Kidney epithelial cell (primary cell): ENCODE measurements at regions not wholly inside any gene's neighbourhood (a gene's known extent, or its start where the extent isn't known, plus 50 kb on each side); places are given as distances from the start of the nearest gene placed in this dataset.

Experiments
- DNase-seq: peaks from one replicate; pipeline ENCODE4 v3.0.0-alpha.2; 2010; ENCODE audit warnings: low read depth
- H3K27me3 ChIP-seq: 2 replicates; pipeline ENCODE4 v1.6.0; 2011; ENCODE audit warnings: low read length; ENCODE audit not compliant: control insufficient read depth, insufficient read depth
- H3K36me3 ChIP-seq: 2 replicates; pipeline ENCODE4 v1.5.1; 2011; ENCODE audit warnings: low read length; ENCODE audit not compliant: control insufficient read depth, insufficient read depth
- H3K4me3 ChIP-seq: 2 replicates; pipeline ENCODE4 v1.5.1; 2011; ENCODE audit warnings: low read depth, mild to moderate bottlenecking, control low read depth, low read length
- TF ChIP-seq, protein P1 (sequence below): IDR thresholded peaks from 2 replicates; pipeline ENCODE4 v1.5.1; 2011; ENCODE audit warnings: mild to moderate bottlenecking, moderate library complexity, low read length, control low read depth, inconsistent platforms; ENCODE audit not compliant: insufficient read depth, poor library complexity, severe bottlenecking

DNA sequence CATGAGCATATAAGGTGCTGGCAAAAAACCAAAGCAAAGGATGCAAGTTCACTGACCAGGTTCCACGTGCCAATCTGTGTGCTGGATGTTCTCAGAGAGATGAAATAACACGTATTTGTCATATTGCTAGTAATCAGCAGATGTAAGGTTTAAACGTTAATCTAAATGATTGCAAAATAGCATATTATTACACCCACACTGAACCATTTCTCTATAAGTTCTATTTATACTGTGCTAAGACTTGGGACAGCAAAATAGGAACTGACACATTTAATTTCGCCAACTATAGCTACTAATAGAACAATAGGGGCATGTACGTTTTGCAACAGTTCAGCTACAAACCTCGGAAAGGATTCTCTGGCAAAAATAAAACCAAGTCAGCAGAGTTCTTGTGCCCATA is 350.3 kb upstream of the ZNF385D start:
- Histone ChIP-seq H3K27me3 (no peaks in the 10 kb centered on the region), H3K36me3 (no peaks in the 10 kb centered on the region), H3K4me3 (no peak overlapping the region)
- TF ChIP-seq, protein P1, sequence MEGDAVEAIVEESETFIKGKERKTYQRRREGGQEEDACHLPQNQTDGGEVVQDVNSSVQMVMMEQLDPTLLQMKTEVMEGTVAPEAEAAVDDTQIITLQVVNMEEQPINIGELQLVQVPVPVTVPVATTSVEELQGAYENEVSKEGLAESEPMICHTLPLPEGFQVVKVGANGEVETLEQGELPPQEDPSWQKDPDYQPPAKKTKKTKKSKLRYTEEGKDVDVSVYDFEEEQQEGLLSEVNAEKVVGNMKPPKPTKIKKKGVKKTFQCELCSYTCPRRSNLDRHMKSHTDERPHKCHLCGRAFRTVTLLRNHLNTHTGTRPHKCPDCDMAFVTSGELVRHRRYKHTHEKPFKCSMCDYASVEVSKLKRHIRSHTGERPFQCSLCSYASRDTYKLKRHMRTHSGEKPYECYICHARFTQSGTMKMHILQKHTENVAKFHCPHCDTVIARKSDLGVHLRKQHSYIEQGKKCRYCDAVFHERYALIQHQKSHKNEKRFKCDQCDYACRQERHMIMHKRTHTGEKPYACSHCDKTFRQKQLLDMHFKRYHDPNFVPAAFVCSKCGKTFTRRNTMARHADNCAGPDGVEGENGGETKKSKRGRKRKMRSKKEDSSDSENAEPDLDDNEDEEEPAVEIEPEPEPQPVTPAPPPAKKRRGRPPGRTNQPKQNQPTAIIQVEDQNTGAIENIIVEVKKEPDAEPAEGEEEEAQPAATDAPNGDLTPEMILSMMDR = no peak
- no peak for DNase-seq

DNA sequence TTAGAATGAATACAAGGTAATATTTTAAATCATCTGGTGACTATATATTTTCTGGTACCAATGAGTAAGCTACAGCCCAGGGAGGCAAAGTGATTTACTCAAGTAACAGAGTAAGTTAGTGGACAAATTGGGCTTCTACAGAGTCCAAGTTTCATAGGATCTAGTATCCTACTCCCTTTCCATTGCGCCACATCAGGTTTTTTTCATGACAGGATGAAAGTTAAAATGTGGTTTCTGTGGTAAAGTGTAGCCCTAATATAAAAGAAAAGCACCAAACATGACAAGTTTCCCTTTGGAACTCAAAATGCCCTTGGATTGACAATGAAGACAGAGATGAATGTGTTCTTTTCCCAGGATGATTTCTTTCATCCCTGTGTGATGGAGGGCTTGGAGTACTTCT is 350.8 kb upstream of the ZNF385D start:
- TF ChIP-seq, protein P1 = no peak
- Histone ChIP-seq H3K36me3 (no peaks in the 10 kb centered on the region), H3K27me3 (no peaks in the 10 kb centered on the region), H3K4me3 (no peak overlapping the region)
- no peak for DNase-seq

DNA sequence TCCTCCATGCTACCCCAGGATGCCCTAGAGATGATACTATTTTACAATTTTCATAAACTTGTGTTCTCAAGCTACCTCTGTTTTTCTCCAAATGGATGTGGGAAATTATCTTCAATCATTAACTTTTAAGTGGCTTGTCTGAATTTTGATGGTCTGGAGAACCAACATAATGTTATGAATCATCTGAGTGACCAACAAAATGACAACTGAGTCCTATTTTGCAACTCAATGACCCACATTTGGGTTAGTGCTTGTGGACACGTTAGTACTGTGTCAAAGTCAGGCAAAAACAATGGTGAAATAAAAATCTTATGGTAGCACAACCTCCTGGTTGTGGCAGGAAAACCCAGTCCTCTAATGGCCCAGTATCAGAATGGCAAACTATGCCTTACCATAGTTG is 352.4 kb upstream of the ZNF385D start:
- Histone ChIP-seq H3K4me3 (no peak overlapping the region), H3K27me3 (no peaks in the 10 kb centered on the region), H3K36me3 (no peaks in the 10 kb centered on the region)
- no peak for DNase-seq
- TF ChIP-seq, protein P1 = no peak

DNA sequence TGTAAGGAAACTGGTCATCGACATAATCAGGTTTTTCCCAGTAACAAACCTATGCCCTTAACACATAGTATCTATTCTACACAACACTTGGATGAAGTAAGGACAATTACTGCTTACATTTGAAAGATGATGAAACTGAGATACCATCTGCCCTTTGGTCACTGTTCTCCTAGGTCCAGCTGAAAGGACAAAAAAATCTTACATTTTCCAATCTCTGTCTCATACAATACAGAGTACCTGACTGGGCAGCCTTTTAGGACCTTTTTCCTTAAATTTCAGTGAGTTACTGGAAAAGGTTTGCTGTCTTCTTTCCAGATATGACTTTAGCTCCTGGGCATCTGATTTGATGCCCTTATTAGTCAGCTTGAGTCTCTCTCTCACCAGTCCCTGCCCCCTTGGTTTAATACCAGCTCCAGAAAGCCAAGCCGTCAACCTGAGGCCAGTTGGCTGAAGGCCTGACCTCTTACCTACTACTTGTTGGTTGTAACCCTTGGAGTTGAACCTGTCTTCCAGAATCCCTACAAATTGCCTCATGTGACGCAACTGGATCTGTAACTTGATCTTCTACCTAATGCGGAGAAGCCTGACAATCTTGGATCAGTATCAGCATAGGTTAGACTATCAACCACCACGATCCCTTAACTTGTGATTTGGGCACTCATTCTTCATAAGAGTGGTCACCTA is 355.3 kb upstream of the ZNF385D start:
- H3K27me3 ChIP-seq = no peaks in the 10 kb centered on the region
- no peaks in the 10 kb centered on the region for H3K36me3 ChIP-seq
- TF ChIP-seq, protein P1 = no peak
- DNase-seq = no peak
- H3K4me3 ChIP-seq = no peak overlapping the region

DNA sequence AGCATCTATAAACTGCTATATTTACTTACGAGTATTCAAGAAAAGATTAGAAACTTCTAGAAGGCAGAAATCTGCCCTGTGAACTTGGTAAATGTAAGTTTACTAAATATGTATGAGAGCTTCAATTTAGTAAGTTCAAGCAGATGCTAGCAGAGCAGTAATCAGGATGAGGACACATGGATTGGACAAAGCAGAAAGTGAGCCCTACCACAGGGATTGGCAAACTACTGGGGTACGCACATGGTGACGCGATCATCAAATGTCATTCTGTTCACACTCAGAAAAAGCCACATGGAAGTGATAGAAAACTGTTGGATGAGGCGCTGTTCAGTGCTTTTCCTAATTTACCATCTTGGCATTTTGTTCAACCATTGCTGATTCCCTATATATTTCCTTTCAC is 360.2 kb upstream of the ZNF385D start:
- DNase-seq = no peak
- no peaks in the 10 kb centered on the region for H3K36me3 ChIP-seq
- TF ChIP-seq, protein P1 = no peak
- no peak overlapping the region for H3K4me3 ChIP-seq
- H3K27me3 ChIP-seq = no peaks in the 10 kb centered on the region

DNA sequence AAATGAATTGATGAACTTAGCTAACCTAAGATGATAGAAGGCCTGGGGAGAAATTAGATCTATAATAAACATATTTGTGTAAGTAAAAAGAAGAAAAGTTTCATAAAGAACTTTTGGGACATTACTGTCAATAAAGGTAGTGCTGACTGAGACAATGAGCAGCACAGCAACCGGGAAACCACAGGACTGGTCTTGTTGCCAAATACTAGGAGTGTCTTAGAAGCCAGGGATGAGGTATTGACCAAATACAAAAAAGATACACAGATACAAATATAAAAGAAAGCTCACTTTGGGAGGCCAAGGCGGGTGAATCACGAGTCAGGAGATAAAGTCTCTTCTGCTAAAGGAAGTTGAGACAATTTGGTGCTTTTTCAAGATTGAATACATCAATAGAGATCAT is 362.4 kb upstream of the ZNF385D start:
- H3K4me3 ChIP-seq = no peak overlapping the region
- no peaks in the 10 kb centered on the region for H3K36me3 ChIP-seq
- TF ChIP-seq, protein P1 = no peak
- no peaks in the 10 kb centered on the region for H3K27me3 ChIP-seq
- no peak for DNase-seq
